ENCODE measurements at regions not wholly inside any gene's neighbourhood (a gene's known extent, or its start where the extent isn't known, plus 50 kb on each side); places are given as distances from the start of the nearest gene placed in this dataset.

GRCh38 chr9:38251036-38251860, 141.3 kb upstream of the ALDH1B1 start:
- no peak for DNase-seq (ENCODE audit: extremely low spot score)
- ChIA-PET POLR2A (no interaction called here), CTCF (no interaction called here)
- no peak for TF ChIP-seq CTCF (IDR thresholded peaks at IDR 0.05; ENCODE audit: control extremely low read depth, extremely low read depth, low read depth, missing control alignments)

GRCh38 chr9:38250279-38251035, 142.0 kb upstream of the ALDH1B1 start:
- CTCF ChIA-PET, result interaction anchor here (0.9 kb wide), 1 partner anchor 162 kb away, joined by 3 read pairs; no protein-coding TSS in a partner anchor
- DNase-seq (ENCODE audit: extremely low spot score), result no peak
- POLR2A ChIA-PET, result interaction anchor here (0.5 kb wide), 1 partner anchor 53 kb away, joined by 6 read pairs; no protein-coding TSS in a partner anchor
- no peak for TF ChIP-seq CTCF (IDR thresholded peaks at IDR 0.05; ENCODE audit: control extremely low read depth, extremely low read depth, low read depth, missing control alignments)

GRCh38 chr9:38249587-38250210, 142.8 kb upstream of the ALDH1B1 start:
- ChIA-PET CTCF (interaction anchor here (0.9 to 1.1 kb wide), 2 partner anchors 10 to 162 kb away, joined by 3 read pairs; no protein-coding TSS in a partner anchor), POLR2A (interaction anchor here (0.5 kb wide), 1 partner anchor 52 kb away, joined by 6 read pairs; no protein-coding TSS in a partner anchor)
- no peak for TF ChIP-seq CTCF (IDR thresholded peaks at IDR 0.05; ENCODE audit: control extremely low read depth, extremely low read depth, low read depth, missing control alignments)
- DNase-seq (ENCODE audit: extremely low spot score), result no peak

- no peak for DNase-seq (ENCODE audit: extremely low spot score)
- no peak for TF ChIP-seq CTCF (IDR thresholded peaks at IDR 0.05; ENCODE audit: control extremely low read depth, extremely low read depth, low read depth, missing control alignments)
- ChIA-PET CTCF (interaction anchor here (1.1 kb wide), 1 partner anchor 11 kb away, joined by 3 read pairs; no protein-coding TSS in a partner anchor), POLR2A (no interaction called here)
Observed at GRCh38 chr9:38249049-38249448, 143.5 kb upstream of the ALDH1B1 start.

- DNase-seq (ENCODE audit: extremely low spot score), result no peak
- no peak for TF ChIP-seq CTCF (IDR thresholded peaks at IDR 0.05; ENCODE audit: control extremely low read depth, extremely low read depth, low read depth, missing control alignments)
- ChIA-PET POLR2A (no interaction called here), CTCF (interaction anchor here (1.4 to 1.5 kb wide), 2 partner anchors 12 to 159 kb away, joined by 3 to 4 read pairs; no protein-coding TSS in a partner anchor)
Observed at GRCh38 chr9:38246833-38247232, 145.7 kb upstream of the ALDH1B1 start.

GRCh38 chr9:38244971-38245370, 147.5 kb upstream of the ALDH1B1 start:
- no peak for DNase-seq (ENCODE audit: extremely low spot score)
- POLR2A ChIA-PET, result no interaction called here
- TF ChIP-seq CTCF (IDR thresholded peaks at IDR 0.05; ENCODE audit: control extremely low read depth, extremely low read depth, low read depth, missing control alignments), result no peak
- CTCF ChIA-PET, result interaction anchor here (1.8 kb wide), 1 partner anchor 17 kb away, joined by 5 read pairs; no protein-coding TSS in a partner anchor

Data from GM10248 (cell line).